Left lung (tissue), 4 donors: ENCODE measurements at regions not wholly inside any gene's neighbourhood (a gene's known extent, or its start where the extent isn't known, plus 50 kb on each side); places are given as distances from the start of the nearest gene placed in this dataset.

Experiments used
- ATAC-seq: fragments of 200-7000 bp; cut with Tn5 transposase; one replicate; pipeline ENCODE4 v1.9.1; 2020; ENCODE audit warnings: moderate library complexity
- DNase-seq, 4 donors: peaks; one replicate each; pipeline ENCODE4 v3.0.0-alpha.2; 2013 to 2020
- H3K27ac ChIP-seq, 2 donors: fragments of 200-600 bp; sonication (generic) in 1 of 2; one replicate each; pipeline versions ENCODE4 v1.5.0 to v1.8.0; 2020 to 2021
- H3K27me3 ChIP-seq, 2 donors: fragments of 200-600 bp; sonication (generic) in 1 of 2; one replicate each; pipeline versions ENCODE4 v1.5.0 to v1.8.0; 2020 to 2021
- H3K36me3 ChIP-seq, 2 donors: fragments of 200-600 bp; sonication (generic) in 1 of 2; one replicate each; pipeline versions ENCODE4 v1.5.0 to v1.8.0; 2020 to 2021
- H3K4me1 ChIP-seq, 2 donors: fragments of 200-600 bp; one replicate each; pipeline ENCODE4 v1.8.0; 2021
- H3K4me3 ChIP-seq, 2 donors: fragments of 200-600 bp; sonication (generic) in 1 of 2; one replicate each; pipeline versions ENCODE4 v1.5.0 to v1.8.0; 2020 to 2021; ENCODE audit warnings: mild to moderate bottlenecking in 1 of 2
- H3K9me3 ChIP-seq, 2 donors: fragments of 200-600 bp; sonication (generic) in 1 of 2; one replicate each; pipeline versions ENCODE4 v1.5.0 to v1.8.0; 2020 to 2021
- intact Hi-C, 2 donors: fragments of 100-400 bp; cut with DNase I; formaldehyde crosslinking; loops; one replicate each; pipeline versions ENCODE4 v1.11.2 to v1.14.2; 2022
- TF ChIP-seq, protein P1 (sequence below), 2 donors: fragments of 200-600 bp; sonication (generic) in 1 of 2; IDR thresholded peaks; one replicate each; pipeline versions ENCODE4 v1.5.0 to v1.8.0; 2021; ENCODE audit warnings: antibody characterized with exemption in 2 of 2
- donor health status: DM: no; HTN: yes; CAD: no.
- donor health status: DM: no; HTN: no; CAD: no.

- peaks cover 0 to 2% of the 10 kb centered on the region in 2 donors for H3K9me3 ChIP-seq
- H3K36me3 ChIP-seq: no peaks in the 10 kb centered on the region
- intact Hi-C loops: no loop called here
- no peak overlapping the region for H3K4me3 ChIP-seq
- no peak for DNase-seq
- no peak for ATAC-seq
- no peaks in the 10 kb centered on the region for H3K4me1 ChIP-seq
- H3K27ac ChIP-seq: no peak overlapping the region
- TF ChIP-seq, protein P1, sequence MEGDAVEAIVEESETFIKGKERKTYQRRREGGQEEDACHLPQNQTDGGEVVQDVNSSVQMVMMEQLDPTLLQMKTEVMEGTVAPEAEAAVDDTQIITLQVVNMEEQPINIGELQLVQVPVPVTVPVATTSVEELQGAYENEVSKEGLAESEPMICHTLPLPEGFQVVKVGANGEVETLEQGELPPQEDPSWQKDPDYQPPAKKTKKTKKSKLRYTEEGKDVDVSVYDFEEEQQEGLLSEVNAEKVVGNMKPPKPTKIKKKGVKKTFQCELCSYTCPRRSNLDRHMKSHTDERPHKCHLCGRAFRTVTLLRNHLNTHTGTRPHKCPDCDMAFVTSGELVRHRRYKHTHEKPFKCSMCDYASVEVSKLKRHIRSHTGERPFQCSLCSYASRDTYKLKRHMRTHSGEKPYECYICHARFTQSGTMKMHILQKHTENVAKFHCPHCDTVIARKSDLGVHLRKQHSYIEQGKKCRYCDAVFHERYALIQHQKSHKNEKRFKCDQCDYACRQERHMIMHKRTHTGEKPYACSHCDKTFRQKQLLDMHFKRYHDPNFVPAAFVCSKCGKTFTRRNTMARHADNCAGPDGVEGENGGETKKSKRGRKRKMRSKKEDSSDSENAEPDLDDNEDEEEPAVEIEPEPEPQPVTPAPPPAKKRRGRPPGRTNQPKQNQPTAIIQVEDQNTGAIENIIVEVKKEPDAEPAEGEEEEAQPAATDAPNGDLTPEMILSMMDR (IDR thresholded peaks at IDR 0.05): no peak
- no peaks in the 10 kb centered on the region for H3K27me3 ChIP-seq
Measured at GRCh38 chr15:27619204-27619603, 479.9 kb downstream of the OCA2 start.

DNA sequence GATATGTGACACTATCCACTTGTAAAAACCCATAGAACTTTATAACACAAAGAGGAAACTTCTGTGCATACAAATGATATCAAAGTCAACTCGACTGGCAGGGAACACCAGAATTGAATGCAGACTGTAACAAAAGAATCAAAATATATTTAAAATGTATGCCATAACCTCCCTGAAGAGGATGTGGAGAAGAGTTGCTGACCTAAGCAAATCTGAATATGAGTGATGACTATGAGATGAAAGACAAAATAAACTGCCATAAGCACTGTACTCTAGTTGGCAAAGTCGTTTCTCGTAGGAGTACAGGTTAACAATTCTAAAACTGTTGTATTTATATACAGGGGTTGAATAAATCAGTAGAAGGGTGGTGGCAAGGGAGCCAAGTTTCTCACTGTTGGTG is 482.1 kb downstream of the OCA2 start:
- H3K27me3 ChIP-seq: no peaks in the 10 kb centered on the region
- no peak for DNase-seq
- no peak for ATAC-seq
- intact Hi-C loops: no loop called here
- no peaks in the 10 kb centered on the region for H3K4me1 ChIP-seq
- no peak overlapping the region for H3K4me3 ChIP-seq
- no peak overlapping the region for H3K27ac ChIP-seq
- TF ChIP-seq, protein P1 (IDR thresholded peaks at IDR 0.05): no peak
- H3K36me3 ChIP-seq: no peaks in the 10 kb centered on the region
- H3K9me3 ChIP-seq: peaks cover 0 to 2% of the 10 kb centered on the region in 2 donors

GRCh38 chr15:27608248-27608647 is 490.9 kb downstream of the OCA2 start:
- H3K4me3 ChIP-seq: no peak overlapping the region
- intact Hi-C loops: no loop called here
- DNase-seq: no peak
- no peak overlapping the region for H3K27ac ChIP-seq
- no peak for ATAC-seq
- no peaks in the 10 kb centered on the region for H3K4me1 ChIP-seq
- no peaks in the 10 kb centered on the region for H3K36me3 ChIP-seq
- peaks cover 0 to 29% of the 10 kb centered on the region in 2 donors for H3K9me3 ChIP-seq
- no peaks in the 10 kb centered on the region for H3K27me3 ChIP-seq
- TF ChIP-seq, protein P1 (IDR thresholded peaks at IDR 0.05): no peak

DNA sequence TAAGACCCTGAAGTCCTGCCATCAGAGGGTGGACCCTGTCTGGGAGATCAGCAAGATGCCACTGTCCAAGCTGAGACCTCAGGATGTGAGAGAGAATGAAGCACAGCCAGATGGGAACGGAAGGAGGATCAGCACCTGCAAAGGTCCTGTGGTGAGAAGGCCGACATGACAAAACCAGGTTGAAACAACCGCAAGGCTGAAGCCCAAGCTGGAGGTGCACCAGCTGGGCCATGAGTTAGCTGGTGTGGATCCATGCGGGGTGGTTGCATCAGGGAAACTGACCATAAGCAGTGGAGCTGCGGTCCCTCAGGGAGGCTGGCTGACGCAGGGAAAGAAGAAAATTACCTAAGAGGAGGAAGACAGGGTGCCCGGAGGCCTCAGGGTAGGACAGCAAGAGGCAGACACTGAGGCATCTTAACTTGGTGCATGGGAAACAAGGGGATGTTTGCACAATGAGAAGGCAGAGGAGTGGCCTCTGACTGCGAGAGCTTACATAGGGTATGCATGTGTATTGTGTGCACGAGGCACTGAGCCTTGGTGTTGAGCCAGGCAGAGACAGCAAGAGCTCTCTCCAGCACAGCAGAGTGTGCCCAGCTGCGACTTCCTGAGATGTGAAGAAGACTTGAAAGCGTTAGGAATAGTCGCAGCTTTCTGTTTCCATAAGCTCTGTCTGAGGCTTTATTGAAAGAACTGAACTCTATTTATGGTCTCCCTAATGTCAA is 497.7 kb downstream of the OCA2 start:
- TF ChIP-seq, protein P1 (IDR thresholded peaks at IDR 0.05): no peak
- Histone ChIP-seq H3K36me3 (no peaks in the 10 kb centered on the region), H3K9me3 (peaks cover 0 to 22% of the 10 kb centered on the region in 2 donors), H3K4me1 (no peaks in the 10 kb centered on the region), H3K27ac (no peak overlapping the region), H3K27me3 (no peaks in the 10 kb centered on the region), H3K4me3 (no peak overlapping the region)
- intact Hi-C loops: no loop called here
- ATAC-seq (no peak), DNase-seq (peak in 2 of 4 donors; percentile 60 to 83)

GRCh38 chr15:27599034-27599433 is 500.1 kb downstream of the OCA2 start:
- DNase-seq (no peak), ATAC-seq (no peak)
- peaks cover 0 to 25% of the 10 kb centered on the region in 2 donors for H3K9me3 ChIP-seq
- TF ChIP-seq, protein P1 (IDR thresholded peaks at IDR 0.05): no peak
- H3K27ac ChIP-seq: no peak overlapping the region
- no peaks in the 10 kb centered on the region for H3K4me1 ChIP-seq
- intact Hi-C loops: loop anchor here in 1 of 2 donors (10.0 kb wide), 1 partner anchor 46 kb away; no protein-coding TSS in a partner anchor
- H3K27me3 ChIP-seq: no peaks in the 10 kb centered on the region
- H3K4me3 ChIP-seq: no peak overlapping the region
- H3K36me3 ChIP-seq: no peaks in the 10 kb centered on the region
